PC-9 (cell line): ENCODE measurements at regions not wholly inside any gene's neighbourhood (a gene's known extent, or its start where the extent isn't known, plus 50 kb on each side); places are given as distances from the start of the nearest gene placed in this dataset.

ENCODE experiments used
- BruUV-seq: library from RNA; stranded (reverse); fragments of 400-500 nt; replicated peaks from 2 replicates; lab custom pipeline; 2021; lab: Mats Ljungman, UMichigan
- CTCF ChIA-PET: fragments of 300-600 bp; sonication (Branson Sonifier 250); formaldehyde crosslinking; loops from one replicate; lab custom pipeline; 2022; ENCODE audit warnings: antibody characterized with exemption; lab: Charles Lee
- POLR2A ChIA-PET: fragments of 300-600 bp; sonication (Branson Sonifier 250); formaldehyde crosslinking; loops from one replicate; lab custom pipeline; 2022; ENCODE audit warnings: antibody characterized with exemption; ENCODE audit not compliant: unreplicated experiment; lab: Charles Lee
- DNase-seq, 2 experiments: peaks; one replicate each; pipeline versions ENCODE4 v3.0.0 to v3.0.0-alpha.2; 2015 to 2022; ENCODE audit warnings: mixed read lengths in 1 of 2
- H2AFZ ChIP-seq: fragments of 200-600 bp; sonication (generic); 2 replicates; pipeline ENCODE4 v1.8.1; 2017; ENCODE audit warnings: antibody characterized with exemption
- H3F3A ChIP-seq: fragments of 200-600 bp; sonication (generic); 2 replicates; pipeline ENCODE4 v1.8.1; 2017; ENCODE audit warnings: antibody characterized with exemption, mild to moderate bottlenecking, low read depth; ENCODE audit not compliant: insufficient read depth
- H3K27ac ChIP-seq: fragments of 200-600 bp; sonication (generic); 2 replicates; pipeline ENCODE4 v1.6.1; 2016; ENCODE audit warnings: mixed run types
- H3K27me3 ChIP-seq: fragments of 200-600 bp; sonication (generic); 2 replicates; pipeline ENCODE4 v1.6.1; 2016; ENCODE audit warnings: low read depth, mixed run types; ENCODE audit not compliant: insufficient read depth
- H3K36me3 ChIP-seq: fragments of 200-600 bp; sonication (generic); 2 replicates; pipeline ENCODE4 v1.6.1; 2016; ENCODE audit warnings: low read depth, mixed run types
- H3K4me1 ChIP-seq: fragments of 200-600 bp; sonication (generic); replicated peaks from 2 replicates; pipeline ENCODE4 v1.6.1; 2016; ENCODE audit warnings: mixed run types; ENCODE audit not compliant: insufficient read depth
- H3K4me2 ChIP-seq: fragments of 200-600 bp; sonication (generic); 2 replicates; pipeline ENCODE4 v1.6.1; 2017; ENCODE audit warnings: mixed run types
- H3K4me3 ChIP-seq: fragments of 200-600 bp; sonication (generic); 2 replicates; pipeline ENCODE4 v1.6.1; 2016; ENCODE audit warnings: mixed run types
- H3K79me2 ChIP-seq: fragments of 200-600 bp; sonication (generic); 2 replicates; pipeline ENCODE4 v1.6.1; 2017; ENCODE audit warnings: low read depth, mixed run types
- H3K9me2 ChIP-seq: fragments of 200-600 bp; sonication (generic); 2 replicates; pipeline ENCODE4 v1.8.1; 2017; ENCODE audit warnings: mild to moderate bottlenecking; ENCODE audit not compliant: insufficient read depth
- H3K9me3 ChIP-seq: fragments of 200-600 bp; sonication (generic); 2 replicates; pipeline ENCODE4 v1.8.1; 2016; ENCODE audit warnings: low read depth; ENCODE audit not compliant: insufficient read depth
- H4K20me1 ChIP-seq: fragments of 200-600 bp; sonication (generic); 2 replicates; pipeline ENCODE4 v1.8.1; 2017; ENCODE audit not compliant: insufficient read depth
- EZH2 ChIP-seq: fragments of 200-600 bp; sonication (generic); IDR thresholded peaks from 2 replicates; pipeline ENCODE4 v1.8.0; 2017; ENCODE audit warnings: antibody characterized with exemption, low read depth
- intact Hi-C: fragments of 100-400 bp; cut with micrococcal nuclease; formaldehyde crosslinking; loops from one replicate; pipeline ENCODE4 v1.10.0; 2022; ENCODE audit not compliant: unreplicated experiment
- TF ChIP-seq, protein P1 (sequence below): fragments of 200-600 bp; sonication (generic); conservative IDR thresholded peaks from 2 replicates; pipeline ENCODE4 v1.6.1; 2017; ENCODE audit warnings: mixed run types, antibody characterized with exemption, mild to moderate bottlenecking, moderate library complexity

DNA sequence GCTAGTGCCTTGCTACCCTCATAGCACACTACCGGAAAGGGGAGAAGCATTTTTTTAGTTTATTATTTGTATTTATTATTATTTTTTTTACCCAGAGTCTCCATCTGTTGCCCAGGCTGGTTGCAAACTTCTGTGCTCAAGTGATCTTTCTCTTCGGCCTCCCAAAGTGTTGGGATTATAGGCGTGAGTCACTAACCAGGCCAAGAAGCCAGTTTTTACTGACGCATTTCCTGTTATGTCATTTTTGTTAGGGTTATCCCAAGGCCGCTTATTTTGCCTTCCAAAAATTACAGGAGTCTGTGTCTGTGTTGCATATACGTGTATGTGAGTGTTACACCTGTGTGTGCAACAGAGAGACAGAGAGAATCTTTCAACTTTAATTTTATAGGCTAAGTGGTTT lies 404.5 kb downstream of the GBA3 start:
- Histone ChIP-seq H3F3A (no peaks in the 10 kb centered on the region), H3K4me3 (no peak overlapping the region), H3K27me3 (no peaks in the 10 kb centered on the region), H3K9me2 (no peaks in the 10 kb centered on the region), H4K20me1 (no peaks in the 10 kb centered on the region), H2AFZ (no peak overlapping the region), H3K4me1 (no peaks in the 10 kb centered on the region), H3K36me3 (no peaks in the 10 kb centered on the region), H3K4me2 (no peak overlapping the region), H3K27ac (no peak overlapping the region), H3K9me3 (0 out of 2 replicates have a peak, but pooled peaks cover 6% of the 10 kb centered on the region), H3K79me2 (no peaks in the 10 kb centered on the region)
- BruUV-seq: no TSS peak
- ChIA-PET CTCF (no interaction called here), POLR2A (no interaction called here)
- TF ChIP-seq, protein P1, sequence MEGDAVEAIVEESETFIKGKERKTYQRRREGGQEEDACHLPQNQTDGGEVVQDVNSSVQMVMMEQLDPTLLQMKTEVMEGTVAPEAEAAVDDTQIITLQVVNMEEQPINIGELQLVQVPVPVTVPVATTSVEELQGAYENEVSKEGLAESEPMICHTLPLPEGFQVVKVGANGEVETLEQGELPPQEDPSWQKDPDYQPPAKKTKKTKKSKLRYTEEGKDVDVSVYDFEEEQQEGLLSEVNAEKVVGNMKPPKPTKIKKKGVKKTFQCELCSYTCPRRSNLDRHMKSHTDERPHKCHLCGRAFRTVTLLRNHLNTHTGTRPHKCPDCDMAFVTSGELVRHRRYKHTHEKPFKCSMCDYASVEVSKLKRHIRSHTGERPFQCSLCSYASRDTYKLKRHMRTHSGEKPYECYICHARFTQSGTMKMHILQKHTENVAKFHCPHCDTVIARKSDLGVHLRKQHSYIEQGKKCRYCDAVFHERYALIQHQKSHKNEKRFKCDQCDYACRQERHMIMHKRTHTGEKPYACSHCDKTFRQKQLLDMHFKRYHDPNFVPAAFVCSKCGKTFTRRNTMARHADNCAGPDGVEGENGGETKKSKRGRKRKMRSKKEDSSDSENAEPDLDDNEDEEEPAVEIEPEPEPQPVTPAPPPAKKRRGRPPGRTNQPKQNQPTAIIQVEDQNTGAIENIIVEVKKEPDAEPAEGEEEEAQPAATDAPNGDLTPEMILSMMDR: no peak
- no peak for TF ChIP-seq EZH2
- no peak for DNase-seq
- intact Hi-C loops: no loop called here

DNA sequence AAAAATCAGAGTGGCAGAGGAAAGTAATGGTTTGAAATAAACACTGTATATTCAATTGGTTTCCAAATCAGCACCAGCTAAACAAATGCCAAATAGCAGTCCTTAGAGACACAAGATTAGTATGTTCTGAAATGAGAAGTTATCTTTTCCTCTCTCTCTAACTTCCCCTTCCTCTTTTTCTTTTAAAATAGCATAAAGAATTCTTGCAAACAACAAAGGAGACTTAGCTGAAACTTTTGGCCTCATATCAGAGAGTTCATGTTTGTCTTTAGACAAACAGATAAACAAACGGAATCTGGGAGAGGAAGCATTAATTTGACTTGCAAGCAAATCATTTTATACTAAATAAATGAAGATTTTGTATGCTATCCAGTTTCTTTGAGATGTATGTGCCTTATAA lies 399.0 kb downstream of the GBA3 start:
- Histone ChIP-seq H3K9me3 (0 out of 2 replicates have a peak, but pooled peaks cover 6% of the 10 kb centered on the region), H4K20me1 (no peaks in the 10 kb centered on the region), H3K27me3 (no peaks in the 10 kb centered on the region), H3K36me3 (no peaks in the 10 kb centered on the region), H3F3A (no peaks in the 10 kb centered on the region), H3K9me2 (no peaks in the 10 kb centered on the region), H3K79me2 (no peaks in the 10 kb centered on the region), H2AFZ (no peak overlapping the region), H3K27ac (no peak overlapping the region), H3K4me2 (no peak overlapping the region), H3K4me3 (no peak overlapping the region), H3K4me1 (no peaks in the 10 kb centered on the region)
- BruUV-seq: no TSS peak
- CTCF ChIA-PET: no interaction called here
- POLR2A ChIA-PET: no interaction called here
- intact Hi-C loops: no loop called here
- TF ChIP-seq EZH2: no peak
- TF ChIP-seq, protein P1: no peak
- DNase-seq: no peak

- Histone ChIP-seq H4K20me1 (no peaks in the 10 kb centered on the region), H3K36me3 (no peaks in the 10 kb centered on the region), H3K79me2 (no peaks in the 10 kb centered on the region), H3K27ac (no peak overlapping the region), H3K4me3 (no peak overlapping the region), H3F3A (no peaks in the 10 kb centered on the region), H3K4me1 (no peaks in the 10 kb centered on the region; the same call in 1 of the 2 replicates), H3K27me3 (no peaks in the 10 kb centered on the region), H2AFZ (no peak overlapping the region), H3K4me2 (no peak overlapping the region), H3K9me2 (no peaks in the 10 kb centered on the region), H3K9me3 (no peaks in the 10 kb centered on the region)
- POLR2A ChIA-PET: no interaction called here
- BruUV-seq: no TSS peak
- DNase-seq: no peak
- TF ChIP-seq, protein P1: no peak
- no peak for TF ChIP-seq EZH2
- CTCF ChIA-PET: no interaction called here
- intact Hi-C loops: no loop called here
Observed at GRCh38 chr4:23085249-23085568, 392.5 kb downstream of the GBA3 start.
